Body of pancreas (tissue), 4 donors: ENCODE measurements at regions not wholly inside any gene's neighbourhood (a gene's known extent, or its start where the extent isn't known, plus 50 kb on each side); places are given as distances from the start of the nearest gene placed in this dataset.

Experiments used
- ATAC-seq: fragments of 150-250 bp; one replicate; pipeline ENCODE4 v1.9.1; 2016
- DNase-seq, 4 donors: peaks; one replicate each; pipeline ENCODE4 v3.0.0-alpha.2; 2019
- H3K27ac ChIP-seq, 4 donors: fragments of 200-600 bp; sonication (generic); 1 replicate in 3 of 4; 2 replicates in 1 of 4; pipeline versions ENCODE4 v1.5.1 to v1.6.1; 2016 to 2019; ENCODE audit warnings: mild to moderate bottlenecking in 1 of 4, mixed read lengths in 1 of 4, moderate library complexity in 1 of 4
- H3K27me3 ChIP-seq, 2 donors: fragments of 200-600 bp; sonication (generic); one replicate each; pipeline ENCODE4 v1.6.0; 2016; ENCODE audit warnings: mild to moderate bottlenecking in 1 of 2
- H3K36me3 ChIP-seq, 2 donors: fragments of 200-600 bp; sonication (generic); replicated peaks in 1 of 2; 2 replicates each; pipeline ENCODE4 v1.5.1; 2016; ENCODE audit warnings: low read depth in 2 of 2; ENCODE audit not compliant: insufficient read depth in 1 of 2
- H3K4me1 ChIP-seq: fragments of 200-600 bp; sonication (generic); one replicate; pipeline ENCODE4 v1.6.0; 2016
- H3K4me3 ChIP-seq, 2 donors: fragments of 200-600 bp; sonication (generic); 1 replicate in 1 of 2; 2 replicates in 1 of 2; pipeline ENCODE4 v1.5.1; 2016 to 2019
- H3K9me3 ChIP-seq, 3 donors: fragments of 200-600 bp; sonication (generic); 1 replicate in 2 of 3; 2 replicates in 1 of 3; pipeline ENCODE4 v1.5.1; 2016
- POLR2A ChIP-seq, 3 donors: fragments of 450-650 bp; IDR thresholded peaks; one replicate each; pipeline ENCODE4 v1.6.1; 2016; ENCODE audit warnings: antibody characterized with exemption in 3 of 3, mild to moderate bottlenecking in 2 of 3
- WGBS, 2 donors: methylation state at CpG; one replicate each; pipeline ENCODE4 v1.1.5; 2017; 5-methylcytosine and 5-hydroxymethylcytosine counted together
- intact Hi-C: fragments of 100-400 bp; cut with DNase I; formaldehyde crosslinking; loops from one replicate; pipeline ENCODE4 v1.15.1; 2023
- TF ChIP-seq, protein P1 (sequence below), 7 experiments: fragments of 450-650 bp in 4 of 7; fragments of 200-600 bp in 3 of 7; sonication (generic) in 3 of 7; IDR thresholded peaks; one replicate each; pipeline ENCODE4 v1.5.1; 2016 to 2019; ENCODE audit warnings: antibody characterized with exemption in 7 of 7

DNA sequence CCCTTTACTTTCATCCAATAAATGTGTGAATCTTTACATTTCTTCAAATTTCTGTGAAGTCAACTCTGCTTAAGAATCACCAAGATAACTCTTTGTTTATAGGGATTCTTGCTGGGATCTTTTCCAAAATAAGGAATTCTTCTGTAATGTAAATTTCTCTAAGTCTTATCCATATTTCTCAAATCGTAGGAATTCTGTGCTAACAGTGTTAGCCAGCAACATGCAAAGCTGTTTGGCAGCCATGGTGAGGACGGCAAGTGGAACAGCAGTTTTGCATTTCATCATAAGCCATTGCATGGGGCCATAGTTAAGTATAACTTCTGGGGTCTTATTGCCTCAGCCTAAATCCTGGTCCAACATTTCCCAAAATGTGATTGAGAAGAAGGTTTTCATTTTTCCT is 310.5 kb upstream of the PRR16 start:
- H3K27me3 ChIP-seq = no peaks in the 10 kb centered on the region
- H3K27ac ChIP-seq = no peak overlapping the region
- no peak overlapping the region for H3K4me3 ChIP-seq
- no peaks in the 10 kb centered on the region for H3K36me3 ChIP-seq
- ATAC-seq = no peak
- DNase-seq = no peak
- 59 to 66% methylated on average over 2 of the region's 2 CpGs for WGBS, 2 donors
- no peaks in the 10 kb centered on the region for H3K4me1 ChIP-seq
- intact Hi-C loops = no loop called here
- TF ChIP-seq POLR2A (IDR thresholded peaks at IDR 0.05) = no peak
- TF ChIP-seq, protein P1, sequence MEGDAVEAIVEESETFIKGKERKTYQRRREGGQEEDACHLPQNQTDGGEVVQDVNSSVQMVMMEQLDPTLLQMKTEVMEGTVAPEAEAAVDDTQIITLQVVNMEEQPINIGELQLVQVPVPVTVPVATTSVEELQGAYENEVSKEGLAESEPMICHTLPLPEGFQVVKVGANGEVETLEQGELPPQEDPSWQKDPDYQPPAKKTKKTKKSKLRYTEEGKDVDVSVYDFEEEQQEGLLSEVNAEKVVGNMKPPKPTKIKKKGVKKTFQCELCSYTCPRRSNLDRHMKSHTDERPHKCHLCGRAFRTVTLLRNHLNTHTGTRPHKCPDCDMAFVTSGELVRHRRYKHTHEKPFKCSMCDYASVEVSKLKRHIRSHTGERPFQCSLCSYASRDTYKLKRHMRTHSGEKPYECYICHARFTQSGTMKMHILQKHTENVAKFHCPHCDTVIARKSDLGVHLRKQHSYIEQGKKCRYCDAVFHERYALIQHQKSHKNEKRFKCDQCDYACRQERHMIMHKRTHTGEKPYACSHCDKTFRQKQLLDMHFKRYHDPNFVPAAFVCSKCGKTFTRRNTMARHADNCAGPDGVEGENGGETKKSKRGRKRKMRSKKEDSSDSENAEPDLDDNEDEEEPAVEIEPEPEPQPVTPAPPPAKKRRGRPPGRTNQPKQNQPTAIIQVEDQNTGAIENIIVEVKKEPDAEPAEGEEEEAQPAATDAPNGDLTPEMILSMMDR (IDR thresholded peaks at IDR 0.05) = no peak
- no peaks in the 10 kb centered on the region for H3K9me3 ChIP-seq

DNA sequence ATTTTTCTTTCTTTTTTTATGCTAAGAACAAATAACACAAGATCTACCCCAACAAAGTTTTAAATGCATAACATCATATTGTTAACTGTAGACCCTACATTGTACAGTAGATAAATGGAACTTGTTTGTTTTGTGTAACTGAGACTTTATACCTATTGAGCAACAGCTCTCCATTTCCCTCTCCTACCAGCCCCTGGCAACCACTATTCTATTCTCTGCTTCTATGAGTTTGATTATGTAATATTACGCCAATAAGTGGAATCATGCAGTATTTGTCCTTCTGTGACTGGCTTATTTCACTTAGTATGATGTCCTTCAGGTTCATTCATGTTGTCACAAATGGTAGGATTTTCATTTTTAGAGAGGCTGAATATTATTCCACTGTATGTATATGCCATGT is 308.2 kb upstream of the PRR16 start:
- Histone ChIP-seq H3K4me3 (no peak overlapping the region), H3K27ac (no peak overlapping the region), H3K27me3 (no peaks in the 10 kb centered on the region), H3K9me3 (no peaks in the 10 kb centered on the region), H3K36me3 (no peaks in the 10 kb centered on the region), H3K4me1 (no peaks in the 10 kb centered on the region)
- intact Hi-C loops = no loop called here
- DNase-seq (no peak), ATAC-seq (no peak)
- WGBS, 2 donors = 47 to 79% methylated on average over 1 of the region's 1 CpG
- TF ChIP-seq POLR2A (IDR thresholded peaks at IDR 0.05) = no peak
- TF ChIP-seq, protein P1 (IDR thresholded peaks at IDR 0.05) = no peak

DNA sequence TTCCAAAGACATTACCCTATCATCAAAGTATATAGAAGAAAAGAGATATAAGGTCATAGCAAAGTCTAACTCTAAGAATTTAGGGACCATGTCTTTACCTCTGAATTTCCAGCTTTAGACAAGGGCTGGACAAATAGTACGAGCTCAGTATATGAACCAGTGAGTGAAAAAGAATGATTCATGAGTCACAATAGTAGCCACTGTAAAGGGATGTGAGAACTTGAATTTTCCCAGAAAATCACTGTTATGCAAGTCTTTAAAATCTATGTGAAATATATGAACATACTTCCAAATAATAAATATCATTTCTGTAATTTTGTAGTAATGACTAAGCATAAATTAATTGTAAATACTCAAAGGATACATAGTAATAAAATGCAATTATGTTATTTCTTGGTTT is 305.9 kb upstream of the PRR16 start:
- H3K36me3 ChIP-seq = no peaks in the 10 kb centered on the region
- H3K4me1 ChIP-seq = no peaks in the 10 kb centered on the region
- 54 to 76% methylated on average over 1 of the region's 1 CpG for whole genome bisulfite sequencing, 2 donors
- ATAC-seq = no peak
- H3K9me3 ChIP-seq = no peaks in the 10 kb centered on the region
- no peak overlapping the region for H3K27ac ChIP-seq
- no peak for DNase-seq
- intact Hi-C loops = no loop called here
- H3K4me3 ChIP-seq = no peak overlapping the region
- TF ChIP-seq, protein P1 (IDR thresholded peaks at IDR 0.05) = no peak
- no peak for TF ChIP-seq POLR2A (IDR thresholded peaks at IDR 0.05)
- H3K27me3 ChIP-seq = no peaks in the 10 kb centered on the region

DNA sequence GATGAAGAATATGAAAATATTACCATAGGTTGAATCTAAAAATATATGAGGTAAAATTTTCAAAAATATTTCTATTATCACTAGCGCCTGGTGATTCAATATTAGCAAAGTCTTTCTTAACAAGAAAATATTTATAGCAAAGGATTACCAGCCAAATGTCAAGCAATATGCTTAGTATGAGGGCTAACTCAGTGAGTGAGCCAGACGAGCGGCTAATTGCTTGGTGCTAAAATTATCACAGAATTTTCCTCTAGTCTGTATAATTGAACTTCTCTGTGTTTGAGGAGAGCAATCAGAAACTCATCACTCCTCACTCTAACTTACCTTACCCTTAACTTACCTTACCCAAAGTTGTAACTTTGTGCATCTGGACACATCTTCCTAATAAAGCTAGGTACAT is 304.9 kb upstream of the PRR16 start:
- Histone ChIP-seq H3K9me3 (no peaks in the 10 kb centered on the region), H3K27me3 (no peaks in the 10 kb centered on the region), H3K4me3 (no peak overlapping the region), H3K4me1 (no peaks in the 10 kb centered on the region), H3K36me3 (no peaks in the 10 kb centered on the region), H3K27ac (no peak overlapping the region)
- intact Hi-C loops = no loop called here
- no peak for DNase-seq
- WGBS, 2 donors = 69 to 73% methylated on average over 3 of the region's 3 CpGs
- no peak for ATAC-seq
- TF ChIP-seq POLR2A (IDR thresholded peaks at IDR 0.05) = no peak
- TF ChIP-seq, protein P1 (IDR thresholded peaks at IDR 0.05) = no peak

DNA sequence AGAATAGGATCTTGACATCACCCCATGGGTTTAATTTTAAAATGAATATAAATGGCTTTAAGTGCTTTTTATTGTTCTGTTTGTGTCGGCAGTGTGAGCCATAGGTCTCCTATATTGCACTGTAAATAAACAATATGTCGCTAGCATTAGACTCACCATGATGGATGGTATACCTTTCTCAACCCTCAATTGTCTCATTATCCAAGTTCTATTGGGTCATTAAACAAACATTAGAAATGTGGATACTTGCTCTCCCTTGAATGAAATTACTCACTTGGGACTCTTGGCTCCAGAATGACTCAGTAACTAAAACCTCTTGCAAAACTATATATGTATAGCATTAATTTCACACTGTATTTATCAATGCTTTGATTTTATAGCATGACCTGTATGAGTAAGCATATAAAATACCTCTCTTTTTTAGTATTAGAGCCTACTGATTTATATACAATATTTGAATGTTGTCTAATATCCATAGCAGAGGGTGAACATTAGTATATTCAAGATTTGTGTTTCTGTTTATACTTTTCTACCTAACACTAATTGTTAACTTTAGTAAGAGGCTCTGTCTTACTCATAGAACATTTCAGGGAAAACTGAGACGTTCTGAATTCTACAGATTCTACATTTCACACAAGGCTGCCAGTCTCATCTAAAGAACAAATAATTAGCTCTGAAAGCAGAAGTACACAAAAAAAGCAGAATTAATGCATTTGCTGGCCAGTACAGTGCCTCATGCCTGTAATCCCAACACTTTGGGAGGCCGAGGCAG is 303.8 kb upstream of the PRR16 start:
- WGBS, 2 donors = 43 to 53% methylated on average over 4 of the region's 4 CpGs
- Histone ChIP-seq H3K4me3 (no peak overlapping the region), H3K27ac (no peak overlapping the region), H3K4me1 (no peaks in the 10 kb centered on the region), H3K9me3 (no peaks in the 10 kb centered on the region), H3K36me3 (no peaks in the 10 kb centered on the region), H3K27me3 (no peaks in the 10 kb centered on the region)
- ATAC-seq (no peak), DNase-seq (no peak)
- TF ChIP-seq, protein P1 (IDR thresholded peaks at IDR 0.05) = no peak
- no peak for TF ChIP-seq POLR2A (IDR thresholded peaks at IDR 0.05)
- intact Hi-C loops = no loop called here
